H1 (cell line): ENCODE measurements at regions not wholly inside any gene's neighbourhood (a gene's known extent, or its start where the extent isn't known, plus 50 kb on each side); places are given as distances from the start of the nearest gene placed in this dataset.

Experiments
- CTCF ChIA-PET: fragments of 300-600 bp; sonication (Branson Sonifier 250); formaldehyde crosslinking; loops from one replicate; lab custom pipeline; 2021; ENCODE audit not compliant: partially characterized antibody; lab: Charles Lee
- POLR2A ChIA-PET: fragments of 300-600 bp; sonication (Branson Sonifier 250); formaldehyde crosslinking; loops from one replicate; lab custom pipeline; 2021; ENCODE audit warnings: inconsistent platforms; ENCODE audit not compliant: partially characterized antibody; lab: Charles Lee
- DNase-seq, 2 experiments: peaks; one replicate each; pipeline versions ENCODE4 v3.0.0 to v3.0.0-alpha.2; 2010 to 2022; ENCODE audit warnings: low spot score in 2 of 2, low read depth in 1 of 2, mixed read lengths in 1 of 2
- FAIRE-seq: peaks from 2 replicates; lab custom pipeline; 2011; peaks lifted over from hg19 to GRCh38; lab: Jason Lieb, UNC
- H2AFZ ChIP-seq: 2 replicates; pipeline ENCODE4 v1.8.1; 2012; ENCODE audit warnings: low read length, inconsistent platforms
- H2AK5ac ChIP-seq: 2 replicates; pipeline ENCODE4 v1.6.1; 2013; ENCODE audit warnings: low read depth, low read length
- H2BK120ac ChIP-seq: replicated peaks from 2 replicates; pipeline ENCODE3; 2013; ENCODE audit warnings: low read depth, low read length, inconsistent platforms
- H2BK12ac ChIP-seq: 2 replicates; pipeline ENCODE4 v1.6.1; 2013; ENCODE audit warnings: low read depth, low read length
- H2BK15ac ChIP-seq: 2 replicates; pipeline ENCODE4 v1.6.1; 2013; ENCODE audit warnings: low read length
- H2BK20ac ChIP-seq: 2 replicates; pipeline ENCODE4 v1.6.1; 2013; ENCODE audit warnings: low read length
- H2BK5ac ChIP-seq: 2 replicates; pipeline ENCODE4 v1.6.1; 2013; ENCODE audit warnings: low read depth, low read length
- H3K14ac ChIP-seq: 2 replicates; pipeline ENCODE4 v1.6.1; 2013; ENCODE audit warnings: inconsistent platforms; ENCODE audit not compliant: insufficient read length
- H3K18ac ChIP-seq: 2 replicates; pipeline ENCODE4 v1.6.1; 2013; ENCODE audit warnings: low read length; ENCODE audit errors: extremely low read depth
- H3K23ac ChIP-seq: 2 replicates; pipeline ENCODE4 v1.6.1; 2013; ENCODE audit warnings: inconsistent platforms; ENCODE audit not compliant: insufficient read length
- H3K23me2 ChIP-seq: 2 replicates; pipeline ENCODE4 v1.6.1; 2013; ENCODE audit warnings: low read depth, low read length
- H3K27ac ChIP-seq: 2 replicates; pipeline ENCODE4 v1.6.1; 2011; ENCODE audit warnings: low read depth, low read length, inconsistent platforms
- H3K27me3 ChIP-seq, 4 experiments: replicated peaks in 1 of 4; 1 replicate in 1 of 4; 2 replicates in 3 of 4; pipeline versions ENCODE4 v1.6.1 to v1.8.1; 2011 to 2013; ENCODE audit warnings: low read length in 3 of 4, mild to moderate bottlenecking in 3 of 4, inconsistent platforms in 2 of 4, mixed read lengths in 2 of 4, moderate library complexity in 1 of 4; ENCODE audit not compliant: control insufficient read depth in 3 of 4, insufficient read depth in 3 of 4; ENCODE audit errors: extremely low read depth in 1 of 4
- H3K36me3 ChIP-seq, 4 experiments: 2 replicates each; pipeline versions ENCODE4 v1.6.1 to v1.8.1; 2011 to 2013; ENCODE audit warnings: mild to moderate bottlenecking in 4 of 4, low read length in 3 of 4, moderate library complexity in 2 of 4, control low read depth in 1 of 4, inconsistent platforms in 1 of 4; ENCODE audit not compliant: insufficient read depth in 4 of 4, control insufficient read depth in 2 of 4
- H3K4ac ChIP-seq: replicated peaks from 2 replicates; pipeline ENCODE3; 2013; ENCODE audit warnings: low read length, low read depth, mixed read lengths, inconsistent platforms; ENCODE audit not compliant: insufficient read length
- H3K4me1 ChIP-seq, 4 experiments: replicated peaks in 1 of 4; 1 replicate in 1 of 4; 2 replicates in 3 of 4; pipeline versions ENCODE4 v1.6.1 to v1.8.1; 2011 to 2013; ENCODE audit warnings: low read length in 3 of 4, inconsistent platforms in 2 of 4, mixed read lengths in 1 of 4; ENCODE audit not compliant: insufficient read depth in 4 of 4, control insufficient read depth in 3 of 4
- H3K4me2 ChIP-seq, 2 experiments: 2 replicates each; pipeline versions ENCODE4 v1.6.1 to v1.8.1; 2011 to 2013; ENCODE audit warnings: low read depth in 2 of 2, low read length in 2 of 2, control low read depth in 1 of 2, inconsistent platforms in 1 of 2, mild to moderate bottlenecking in 1 of 2; ENCODE audit not compliant: insufficient read depth in 1 of 2
- H3K4me3 ChIP-seq, 4 experiments: fragments of 200-600, 300-600 bp in 1 of 4; sonication (generic), shearing (Covaris generic), sonication (Bioruptor Twin) in 1 of 4; 2 replicates each; pipeline versions ENCODE4 v1.5.1 to v1.8.1; 2011 to 2016; ENCODE audit warnings: low read length in 4 of 4, low read depth in 3 of 4, control low read depth in 2 of 4, inconsistent platforms in 2 of 4, mild to moderate bottlenecking in 2 of 4, mixed read lengths in 1 of 4, moderate library complexity in 1 of 4; ENCODE audit not compliant: insufficient read depth in 2 of 4; ENCODE audit errors: extremely low read depth in 1 of 4
- H3K56ac ChIP-seq: replicated peaks from 2 replicates; pipeline ENCODE3; 2013; ENCODE audit warnings: low read depth, mild to moderate bottlenecking, mixed read lengths, low read length, inconsistent platforms; ENCODE audit not compliant: insufficient read length
- H3K79me1 ChIP-seq: 2 replicates; pipeline ENCODE4 v1.6.1; 2013; ENCODE audit warnings: low read depth, low read length, control low read depth
- H3K79me2 ChIP-seq, 2 experiments: 2 replicates each; pipeline versions ENCODE4 v1.6.1 to v1.8.1; 2012 to 2013; ENCODE audit warnings: low read length in 2 of 2, mild to moderate bottlenecking in 2 of 2, inconsistent platforms in 1 of 2; ENCODE audit not compliant: insufficient read depth in 2 of 2, control insufficient read depth in 1 of 2
- H3K9ac ChIP-seq, 4 experiments: replicated peaks in 1 of 4; 1 replicate in 1 of 4; 2 replicates in 3 of 4; pipeline versions ENCODE4 v1.6.1 to v1.8.1; 2011 to 2013; ENCODE audit warnings: low read depth in 3 of 4, low read length in 3 of 4, control low read depth in 2 of 4, mild to moderate bottlenecking in 2 of 4, moderate library complexity in 2 of 4, inconsistent platforms in 1 of 4; ENCODE audit errors: extremely low read depth in 1 of 4
- H3K9me3 ChIP-seq, 2 experiments: 2 replicates each; pipeline versions ENCODE4 v1.6.1 to v1.8.1; 2012 to 2013; ENCODE audit warnings: mild to moderate bottlenecking in 2 of 2, moderate library complexity in 2 of 2, control low read depth in 1 of 2, inconsistent platforms in 1 of 2, low read depth in 1 of 2, low read length in 1 of 2, mixed read lengths in 1 of 2; ENCODE audit not compliant: insufficient read depth in 2 of 2
- H4K20me1 ChIP-seq, 2 experiments: replicated peaks in 1 of 2; 2 replicates each; pipeline versions ENCODE3 to v1.8.1; 2011 to 2013; ENCODE audit warnings: inconsistent platforms in 2 of 2, low read length in 2 of 2, mild to moderate bottlenecking in 1 of 2; ENCODE audit not compliant: insufficient read depth in 2 of 2, control insufficient read depth in 1 of 2
- H4K5ac ChIP-seq: 2 replicates; pipeline ENCODE4 v1.6.1; 2013; ENCODE audit warnings: low read length, low read depth, mixed read lengths, inconsistent platforms; ENCODE audit not compliant: insufficient read length
- H4K8ac ChIP-seq: 2 replicates; pipeline ENCODE4 v1.8.0; 2013; ENCODE audit warnings: mild to moderate bottlenecking, moderate library complexity, low read length, inconsistent platforms; ENCODE audit not compliant: insufficient read depth; ENCODE audit errors: extremely low read depth
- H4K91ac ChIP-seq: replicated peaks from 2 replicates; pipeline ENCODE3; 2013; ENCODE audit warnings: low read length, mixed read lengths, inconsistent platforms; ENCODE audit not compliant: insufficient read length
- ATF3 ChIP-seq: IDR thresholded peaks from 2 replicates; pipeline ENCODE4 v1.6.1; 2011; ENCODE audit warnings: low read depth, mild to moderate bottlenecking, low read length; ENCODE audit not compliant: insufficient read depth
- CBX8 ChIP-seq: fragments of 300-800, 300-1000 bp; sonication (generic); IDR thresholded peaks from 2 replicates; pipeline ENCODE4 v1.7.1; 2016; ENCODE audit warnings: low read depth, low read length, borderline replicate concordance
- JUN ChIP-seq: IDR thresholded peaks from 2 replicates; pipeline ENCODE4 v1.6.1; 2011; ENCODE audit warnings: low read depth, mild to moderate bottlenecking, improper control_type of control experiment, low read length
- POLR2AphosphoS5 ChIP-seq: IDR thresholded peaks from 2 replicates; pipeline ENCODE4 v1.6.1; 2011; ENCODE audit warnings: low read depth, low read length
- RBBP5 ChIP-seq: IDR thresholded peaks from 2 replicates; pipeline ENCODE4 v1.7.1; 2012; ENCODE audit warnings: low read depth, mild to moderate bottlenecking, inconsistent platforms, low read length, moderate library complexity, borderline replicate concordance
- SRF ChIP-seq: IDR thresholded peaks from 2 replicates; pipeline ENCODE4 v1.6.1; 2011; ENCODE audit warnings: mild to moderate bottlenecking, low read depth, low read length, moderate library complexity

- no peak overlapping the region for H2AFZ ChIP-seq
- no peaks in the 10 kb centered on the region for H3K27me3 ChIP-seq
- no peak overlapping the region for H2BK12ac ChIP-seq
- H3K23ac ChIP-seq: no peak overlapping the region
- no peak overlapping the region for H2AK5ac ChIP-seq
- H3K4me1 ChIP-seq: no peaks in the 10 kb centered on the region
- H2BK120ac ChIP-seq: no peak overlapping the region
- H3K4ac ChIP-seq: no peak overlapping the region
- CTCF ChIA-PET: interaction anchor here (0.6 to 0.8 kb wide), 3 partner anchors 14 to 773 kb away, joined by 3 to 4 read pairs (median 3); no protein-coding TSS in a partner anchor
- no peaks in the 10 kb centered on the region for H4K20me1 ChIP-seq
- H3K14ac ChIP-seq: no peak overlapping the region
- H3K79me2 ChIP-seq: no peaks in the 10 kb centered on the region
- no peaks in the 10 kb centered on the region for H3K9me3 ChIP-seq
- H4K5ac ChIP-seq: no peak overlapping the region
- no peaks in the 10 kb centered on the region for H3K36me3 ChIP-seq
- no peaks in the 10 kb centered on the region for H3K79me1 ChIP-seq
- no peak overlapping the region for H3K4me2 ChIP-seq
- no peak overlapping the region for H3K27ac ChIP-seq
- H2BK5ac ChIP-seq: no peak overlapping the region
- H2BK20ac ChIP-seq: no peak overlapping the region
- DNase-seq (no peak), FAIRE-seq (no peak)
- POLR2A ChIA-PET: interaction anchor here (0.8 kb wide), 1 partner anchor 40 kb away, joined by 3 read pairs; no protein-coding TSS in a partner anchor
- H4K8ac ChIP-seq: no peak overlapping the region
- no peak overlapping the region for H3K18ac ChIP-seq
- no peak overlapping the region for H4K91ac ChIP-seq
- H3K4me3 ChIP-seq: no peak overlapping the region
- H2BK15ac ChIP-seq: no peak overlapping the region
- no peaks in the 10 kb centered on the region for H3K23me2 ChIP-seq
- no peak overlapping the region for H3K56ac ChIP-seq
- H3K9ac ChIP-seq: no peak overlapping the region
- TF ChIP-seq SRF (no peak), POLR2AphosphoS5 (no peak), RBBP5 (no peak), CBX8 (no peak), ATF3 (no peak), JUN (no peak)
Observed at GRCh38 chr3:187955587-187955952, 198.4 kb upstream of the LPP start.
